ENCODE measurements at regions not wholly inside any gene's neighbourhood (a gene's known extent, or its start where the extent isn't known, plus 50 kb on each side); places are given as distances from the start of the nearest gene placed in this dataset.

- TF ChIP-seq CTCF (IDR thresholded peaks at IDR 0.05; ENCODE audit: extremely low read depth in 1 of 2, insufficient read depth in 1 of 2, low read depth in 1 of 2, low read length in 2 of 2) (no peak), POLR2A (IDR thresholded peaks at IDR 0.05; ENCODE audit: low read depth, low read length) (no peak), POLR2AphosphoS5 (IDR thresholded peaks at IDR 0.05; ENCODE audit: insufficient read depth, low read depth, low read length) (no peak), EZH2 (IDR thresholded peaks at IDR 0.05; ENCODE audit: borderline replicate concordance, low read depth, low read length, severe bottlenecking) (no peak), MAX (IDR thresholded peaks at IDR 0.05; ENCODE audit: insufficient read depth, insufficient read length) (no peak), JUN (IDR thresholded peaks at IDR 0.05; ENCODE audit: borderline replicate concordance, insufficient read depth, insufficient read length, low read depth) (no peak)
Measured at GRCh38 chr3:24674261-24674660, 179.6 kb upstream of the THRB start.

Measured in endothelial cell of umbilical vein (primary cell).